Neuronal stem cell (in vitro differentiated cells): ENCODE measurements at regions not wholly inside any gene's neighbourhood (a gene's known extent, or its start where the extent isn't known, plus 50 kb on each side); places are given as distances from the start of the nearest gene placed in this dataset.

Experiments
- DNase-seq: peaks from one replicate; pipeline ENCODE4 v3.0.0-alpha.2; 2013; ENCODE audit warnings: low spot score
- H2AFZ ChIP-seq: one replicate; pipeline ENCODE4 v1.6.1; 2013; ENCODE audit warnings: mild to moderate bottlenecking, low read length, inconsistent platforms
- H2AK5ac ChIP-seq: 2 replicates; pipeline ENCODE4 v1.6.1; 2013; ENCODE audit warnings: low read depth, mild to moderate bottlenecking, inconsistent platforms, low read length, moderate library complexity, mixed read lengths
- H2BK120ac ChIP-seq: 2 replicates; pipeline ENCODE4 v1.6.1; 2013; ENCODE audit warnings: low read depth, mild to moderate bottlenecking, inconsistent platforms, low read length, moderate library complexity, mixed read lengths
- H2BK12ac ChIP-seq: one replicate; pipeline ENCODE4 v1.6.1; 2013; ENCODE audit warnings: low read length, inconsistent platforms
- H2BK15ac ChIP-seq: 2 replicates; pipeline ENCODE4 v1.6.1; 2013; ENCODE audit warnings: mild to moderate bottlenecking, low read length, inconsistent platforms, mixed read lengths
- H2BK5ac ChIP-seq: one replicate; pipeline ENCODE4 v1.6.1; 2013; ENCODE audit warnings: inconsistent platforms, mild to moderate bottlenecking, low read length, moderate library complexity
- H3K14ac ChIP-seq: one replicate; pipeline ENCODE4 v1.6.1; 2013; ENCODE audit warnings: low read length, inconsistent platforms
- H3K18ac ChIP-seq: 2 replicates; pipeline ENCODE4 v1.6.1; 2013; ENCODE audit warnings: low read length, inconsistent platforms
- H3K23ac ChIP-seq: 2 replicates; pipeline ENCODE4 v1.6.1; 2013; ENCODE audit warnings: low read depth, mild to moderate bottlenecking, mixed read lengths, low read length, inconsistent platforms; ENCODE audit not compliant: poor library complexity
- H3K27ac ChIP-seq: replicated peaks from 3 replicates; pipeline ENCODE4 v1.5.1; 2013; ENCODE audit warnings: low read length, inconsistent platforms
- H3K27me3 ChIP-seq, 3 experiments: 2 replicates each; pipeline ENCODE4 v1.6.1; 2013; ENCODE audit warnings: low read length in 3 of 3, mild to moderate bottlenecking in 2 of 3, inconsistent platforms in 1 of 3, low read depth in 1 of 3, mixed read lengths in 1 of 3, moderate library complexity in 1 of 3; ENCODE audit not compliant: control insufficient read depth in 3 of 3, insufficient read depth in 3 of 3
- H3K36me3 ChIP-seq, 2 donors: replicated peaks in 1 of 2; 2 replicates each; pipeline ENCODE4 v1.6.1; 2013; ENCODE audit warnings: low read length in 2 of 2; ENCODE audit not compliant: control insufficient read depth in 2 of 2, insufficient read depth in 2 of 2
- H3K4ac ChIP-seq: 2 replicates; pipeline ENCODE4 v1.6.1; 2013; ENCODE audit warnings: inconsistent platforms, mild to moderate bottlenecking, low read length, moderate library complexity
- H3K4me1 ChIP-seq, 2 donors: 1 replicate in 1 of 2; 2 replicates in 1 of 2; pipeline ENCODE4 v1.6.1; 2013; ENCODE audit warnings: low read length in 2 of 2, low read depth in 1 of 2; ENCODE audit not compliant: control insufficient read depth in 2 of 2, insufficient read depth in 1 of 2
- H3K4me2 ChIP-seq: one replicate; pipeline ENCODE4 v1.6.1; 2013; ENCODE audit warnings: mild to moderate bottlenecking, low read length, inconsistent platforms; ENCODE audit not compliant: insufficient read depth, poor library complexity, severe bottlenecking
- H3K4me3 ChIP-seq, 2 donors: 2 replicates each; pipeline ENCODE4 v1.5.1; 2013; ENCODE audit warnings: low read length in 2 of 2, mild to moderate bottlenecking in 2 of 2, inconsistent platforms in 1 of 2, moderate library complexity in 1 of 2
- H3K79me1 ChIP-seq: one replicate; pipeline ENCODE4 v1.6.1; 2013; ENCODE audit warnings: low read depth, mild to moderate bottlenecking, inconsistent platforms, low read length, moderate library complexity
- H3K9ac ChIP-seq: one replicate; pipeline ENCODE4 v1.6.1; 2013; ENCODE audit warnings: mild to moderate bottlenecking, low read depth, low read length, inconsistent platforms; ENCODE audit not compliant: poor library complexity
- H3K9me3 ChIP-seq, 2 donors: replicated peaks in 1 of 2; 2 replicates each; pipeline versions ENCODE3 to v1.6.1; 2013; ENCODE audit warnings: low read length in 2 of 2, mild to moderate bottlenecking in 2 of 2, inconsistent platforms in 1 of 2, low read depth in 1 of 2, mixed read lengths in 1 of 2, moderate library complexity in 1 of 2; ENCODE audit not compliant: control insufficient read depth in 2 of 2, insufficient read depth in 1 of 2
- H4K8ac ChIP-seq: one replicate; pipeline ENCODE4 v1.6.1; 2013; ENCODE audit warnings: low read depth, mild to moderate bottlenecking, inconsistent platforms, low read length, moderate library complexity
- H4K91ac ChIP-seq: one replicate; pipeline ENCODE4 v1.6.1; 2013; ENCODE audit warnings: low read length, low read depth, mild to moderate bottlenecking, inconsistent platforms; ENCODE audit not compliant: poor library complexity
- WGBS, 2 donors: extraction: QIAGEN DNeasy Blood & Tissue Kit; methylation state at CpG; one replicate each; pipeline ENCODE4 v1.1.7; 2013; ENCODE audit warnings: missing lambda C conversion rate in 2 of 2, mixed read lengths in 1 of 2; ENCODE audit not compliant: insufficient read length in 2 of 2, insufficient replicate concordance in 1 of 2; ENCODE audit errors: extremely low coverage in 2 of 2; 5-methylcytosine and 5-hydroxymethylcytosine counted together

- Histone ChIP-seq H3K27me3 (no peaks in the 10 kb centered on the region), H3K79me1 (no peaks in the 10 kb centered on the region), H3K4ac (no peak overlapping the region), H3K4me2 (no peak overlapping the region), H3K4me3 (no peak overlapping the region), H3K36me3 (no peaks in the 10 kb centered on the region), H2BK5ac (no peak overlapping the region), H2AK5ac (no peak overlapping the region), H3K18ac (no peak overlapping the region), H4K91ac (no peak overlapping the region), H3K23ac (no peak overlapping the region), H2BK120ac (no peak overlapping the region), H3K4me1 (peaks cover 3 to 18% of the 10 kb centered on the region in 2 donors), H3K9ac (no peak overlapping the region), H3K27ac (no peak overlapping the region), H2BK12ac (no peak overlapping the region), H3K9me3 (no peaks in the 10 kb centered on the region), H2BK15ac (no peak overlapping the region), H4K8ac (no peak overlapping the region), H2AFZ (peak overlapping the region; percentile 30), H3K14ac (no peak overlapping the region)
- DNase-seq: no peak
- no CpG with 5 or more reads among the region's 1 CpG for WGBS, 2 donors
Measured at GRCh38 chr12:58487678-58488161, 432.6 kb downstream of the LRIG3 start.

- no peak for DNase-seq
- no peak overlapping the region for H4K91ac ChIP-seq
- no peak overlapping the region for H3K4ac ChIP-seq
- H3K36me3 ChIP-seq: no peaks in the 10 kb centered on the region
- no peak overlapping the region for H2AFZ ChIP-seq
- peaks cover 3 to 18% of the 10 kb centered on the region in 2 donors for H3K4me1 ChIP-seq
- no peak overlapping the region for H3K23ac ChIP-seq
- H3K9me3 ChIP-seq: no peaks in the 10 kb centered on the region
- H2BK120ac ChIP-seq: no peak overlapping the region
- no peaks in the 10 kb centered on the region for H3K79me1 ChIP-seq
- no peak overlapping the region for H2BK12ac ChIP-seq
- no peaks in the 10 kb centered on the region for H3K27me3 ChIP-seq
- no peak overlapping the region for H4K8ac ChIP-seq
- no peak overlapping the region for H2BK5ac ChIP-seq
- no peak overlapping the region for H3K9ac ChIP-seq
- no peak overlapping the region for H2AK5ac ChIP-seq
- H3K27ac ChIP-seq: no peak overlapping the region
- no peak overlapping the region for H3K4me3 ChIP-seq
- no peak overlapping the region for H2BK15ac ChIP-seq
- no peak overlapping the region for H3K18ac ChIP-seq
- WGBS, 2 donors: no CpG with 5 or more reads among the region's 1 CpG
- no peak overlapping the region for H3K4me2 ChIP-seq
- H3K14ac ChIP-seq: no peak overlapping the region
Measured at GRCh38 chr12:58489394-58489793, 430.9 kb downstream of the LRIG3 start.

GRCh38 chr12:58491306-58491705, 429.0 kb downstream of the LRIG3 start:
- no peak overlapping the region for H4K91ac ChIP-seq
- H4K8ac ChIP-seq: no peak overlapping the region
- no peak overlapping the region for H2BK12ac ChIP-seq
- no peak overlapping the region for H3K9ac ChIP-seq
- no peaks in the 10 kb centered on the region for H3K36me3 ChIP-seq
- no peaks in the 10 kb centered on the region for H3K9me3 ChIP-seq
- no peak overlapping the region for H2BK120ac ChIP-seq
- H3K18ac ChIP-seq: no peak overlapping the region
- H3K79me1 ChIP-seq: no peaks in the 10 kb centered on the region
- no peak overlapping the region for H3K14ac ChIP-seq
- no peak overlapping the region for H2BK5ac ChIP-seq
- no peak overlapping the region for H3K27ac ChIP-seq
- DNase-seq: no peak
- no CpG with 5 or more reads among the region's 3 CpGs for WGBS, 2 donors
- no peak overlapping the region for H2BK15ac ChIP-seq
- no peak overlapping the region for H3K23ac ChIP-seq
- H3K27me3 ChIP-seq: no peaks in the 10 kb centered on the region
- H3K4me1 ChIP-seq: peaks cover 3 to 18% of the 10 kb centered on the region in 2 donors
- no peak overlapping the region for H3K4me2 ChIP-seq
- no peak overlapping the region for H3K4me3 ChIP-seq
- no peak overlapping the region for H3K4ac ChIP-seq
- no peak overlapping the region for H2AFZ ChIP-seq
- no peak overlapping the region for H2AK5ac ChIP-seq

- H4K8ac ChIP-seq: no peak overlapping the region
- H3K36me3 ChIP-seq: no peaks in the 10 kb centered on the region
- H3K4me1 ChIP-seq: peaks cover 0 to 2% of the 10 kb centered on the region in 2 donors
- peaks cover 0 to 2% of the 10 kb centered on the region in 2 donors for H3K9me3 ChIP-seq
- H2BK120ac ChIP-seq: no peak overlapping the region
- H2BK15ac ChIP-seq: no peak overlapping the region
- no peak overlapping the region for H3K4me2 ChIP-seq
- WGBS, 2 donors: no CpG with 5 or more reads among the region's 4 CpGs
- no peak for DNase-seq
- no peak overlapping the region for H2BK5ac ChIP-seq
- no peak overlapping the region for H2BK12ac ChIP-seq
- H3K4me3 ChIP-seq: no peak overlapping the region
- H3K27ac ChIP-seq: no peak overlapping the region
- H2AK5ac ChIP-seq: no peak overlapping the region
- H3K9ac ChIP-seq: no peak overlapping the region
- no peaks in the 10 kb centered on the region for H3K27me3 ChIP-seq
- H3K4ac ChIP-seq: no peak overlapping the region
- no peak overlapping the region for H3K18ac ChIP-seq
- H3K23ac ChIP-seq: no peak overlapping the region
- no peak overlapping the region for H4K91ac ChIP-seq
- no peak overlapping the region for H2AFZ ChIP-seq
- no peaks in the 10 kb centered on the region for H3K79me1 ChIP-seq
- no peak overlapping the region for H3K14ac ChIP-seq
Measured at GRCh38 chr12:58496411-58497190, 423.7 kb downstream of the LRIG3 start.
